GM21619 (cell line): ENCODE measurements at regions not wholly inside any gene's neighbourhood (a gene's known extent, or its start where the extent isn't known, plus 50 kb on each side); places are given as distances from the start of the nearest gene placed in this dataset.
"Not testable (repeated sequence)": the region's sequence is repeated elsewhere in the genome, so short reads cannot be mapped to it uniquely, and the experiment has no call there.

Source experiments
- ATAC-seq: cut with Tn5 transposase; IDR thresholded peaks from one replicate; pipeline ENCODE4 v1.9.1; 2021; ENCODE audit not compliant: unreplicated experiment

DNA sequence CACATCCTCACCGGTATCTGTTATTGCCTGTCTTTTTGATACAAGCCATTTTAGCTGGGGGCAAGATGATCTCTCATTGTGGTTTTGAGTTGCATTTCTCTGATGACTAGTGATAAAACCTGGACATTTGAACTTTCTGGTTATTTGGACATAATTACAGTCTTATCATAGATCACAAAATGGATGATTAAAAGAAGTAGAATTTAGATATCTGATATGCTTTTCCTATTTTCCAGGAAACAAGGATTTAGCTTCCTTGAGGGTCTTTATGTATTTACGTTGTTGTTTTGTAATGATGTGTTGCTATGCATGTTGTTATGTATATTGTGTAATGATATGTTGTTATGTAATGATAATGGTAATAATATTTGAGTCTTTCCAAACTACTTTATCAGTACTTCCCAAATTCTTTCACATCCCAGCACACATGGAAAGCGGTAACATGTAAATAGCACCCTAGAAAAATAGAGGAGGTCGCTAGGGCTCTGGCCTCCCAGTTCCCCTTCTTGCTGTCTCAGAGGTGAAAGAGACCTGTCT, 53.8 kb downstream of the GJD2 start:
- ATAC-seq: no peak

DNA sequence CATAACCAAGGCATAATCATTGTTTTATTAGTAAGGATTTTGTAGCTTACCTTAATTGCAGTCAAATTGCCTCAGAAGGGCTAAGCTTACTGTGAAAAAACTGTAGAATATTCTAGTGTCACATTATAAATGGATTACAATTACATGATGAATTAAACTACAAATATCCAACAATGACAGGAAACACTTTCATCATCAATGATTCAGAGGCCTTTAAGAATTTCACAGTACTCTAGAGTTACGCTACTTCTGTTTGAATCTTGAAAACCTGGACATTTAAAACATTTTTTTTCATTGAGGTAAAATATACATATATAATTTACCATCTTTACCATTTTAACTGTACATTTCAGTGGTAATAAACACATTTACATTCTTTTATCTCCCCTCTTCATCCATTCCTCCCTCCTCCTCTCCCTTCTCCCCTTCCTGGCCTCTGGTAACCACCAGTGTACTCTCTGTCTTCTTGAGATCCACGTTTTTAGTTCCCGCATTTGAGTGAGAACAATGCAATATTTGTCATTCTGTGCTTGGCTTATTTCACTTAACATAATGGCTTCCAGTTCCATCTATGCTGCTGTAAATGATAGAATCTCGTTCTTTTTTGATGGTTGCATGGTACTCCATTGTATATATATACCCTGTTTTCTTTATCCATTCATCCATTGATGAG, 54.7 kb downstream of the GJD2 start:
- ATAC-seq: no peak

DNA sequence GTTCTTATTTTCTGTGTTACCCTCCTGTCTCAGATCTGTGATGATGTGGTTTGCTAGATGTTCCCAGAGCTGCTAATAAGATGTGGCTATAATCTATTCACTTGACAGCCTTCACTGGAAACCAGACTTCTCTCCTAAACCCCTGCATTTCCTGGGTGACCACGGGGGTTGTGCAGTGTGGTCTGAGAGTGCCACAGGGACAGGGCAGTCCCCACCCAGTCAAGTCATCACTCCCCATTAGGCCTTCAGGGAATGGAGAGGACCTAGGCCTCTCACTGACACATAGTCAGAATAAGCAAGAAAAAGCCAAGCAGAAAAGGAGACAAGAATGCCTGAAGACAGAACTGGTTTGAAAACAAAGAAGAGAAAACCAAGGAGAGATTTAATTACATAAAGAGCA, 58.3 kb downstream of the GJD2 start:
- no peak for ATAC-seq

- ATAC-seq: no peak
Measured at GRCh38 chr15:34693053-34693744, 61.6 kb downstream of the GJD2 start.

GRCh38 chr15:34691034-34691433, 63.8 kb downstream of the GJD2 start:
- ATAC-seq: no peak

- ATAC-seq: no peak
Measured at GRCh38 chr15:34688699-34689098, 66.1 kb downstream of the GJD2 start.

GRCh38 chr15:34684351-34684750, 70.4 kb downstream of the GJD2 start:
- ATAC-seq: no peak

GRCh38 chr15:34682674-34683073, 72.1 kb downstream of the GJD2 start:
- ATAC-seq: no peak

DNA sequence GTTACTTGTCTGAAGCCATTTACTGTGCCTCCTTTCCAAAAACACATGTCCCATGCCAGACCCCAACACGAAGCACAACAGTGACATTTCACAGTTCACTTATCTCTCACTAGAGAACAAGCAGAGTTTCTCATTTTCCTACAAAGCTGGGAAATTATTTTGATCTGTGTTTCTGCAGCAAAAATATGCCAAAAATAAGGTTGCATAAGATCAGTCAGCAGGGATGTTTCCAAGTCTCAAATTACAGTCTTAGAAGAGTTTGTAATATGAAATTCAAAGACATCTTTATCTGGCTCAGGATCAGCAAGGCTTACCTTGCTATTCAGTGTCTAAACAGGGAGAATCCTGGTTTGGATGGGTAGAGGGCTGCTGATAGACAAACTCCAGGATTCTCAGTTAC, 75.5 kb downstream of the GJD2 start:
- ATAC-seq: no peak

- no peak for ATAC-seq
Measured at GRCh38 chr15:34673241-34673640, 81.6 kb downstream of the GJD2 start.

DNA sequence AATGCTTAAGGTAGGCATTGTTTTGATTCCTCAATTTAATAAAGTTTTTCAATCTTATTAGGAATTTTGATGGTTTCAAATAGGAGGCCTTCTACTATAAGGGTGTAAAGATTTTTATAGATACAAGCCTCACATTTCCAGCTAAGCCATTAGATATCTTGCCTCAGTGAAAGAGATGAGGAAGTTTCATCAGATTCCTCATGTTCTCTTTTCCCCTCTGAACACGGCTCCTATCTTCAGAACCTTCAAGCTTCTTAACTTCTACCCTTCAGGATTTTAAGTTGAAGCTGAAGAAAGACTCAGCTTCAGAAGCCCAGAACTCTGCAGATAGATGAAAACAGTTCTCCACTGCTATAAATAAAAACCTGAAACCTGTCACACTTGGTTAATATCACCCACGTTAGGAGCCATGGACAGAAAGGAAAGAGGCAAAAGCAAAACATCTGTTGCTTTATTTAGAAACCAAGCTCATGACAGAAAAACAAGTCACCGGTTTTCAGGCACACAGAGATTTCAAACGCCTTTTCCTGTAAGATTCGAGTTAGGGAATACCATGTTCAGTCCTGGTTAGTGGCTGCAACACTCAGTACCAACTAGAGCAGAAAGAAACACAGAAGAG, 82.2 kb upstream of the GOLGA8B start:
- no peak for ATAC-seq

DNA sequence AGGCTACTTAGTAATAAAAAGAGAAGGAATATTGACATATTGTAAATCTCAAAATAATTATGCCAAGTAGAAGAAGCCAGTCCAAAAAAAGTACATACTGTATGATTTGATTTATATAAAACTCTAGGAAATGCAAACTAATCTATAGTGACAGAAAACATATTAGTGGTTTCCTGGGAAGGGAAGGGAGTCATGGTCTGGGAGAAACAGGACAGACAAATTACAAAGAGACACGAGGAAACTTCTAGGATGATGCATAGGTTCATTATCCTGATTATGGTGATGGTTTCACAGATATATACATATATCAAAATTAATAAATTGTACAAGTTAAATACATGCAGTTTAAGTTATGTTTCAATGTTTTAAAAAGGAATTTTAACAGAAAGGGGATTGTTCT, 81.0 kb upstream of the GOLGA8B start:
- ATAC-seq: no peak

- ATAC-seq: no peak
Measured at GRCh38 chr15:34663101-34663500, 79.7 kb upstream of the GOLGA8B start.

- ATAC-seq: no peak
Measured at GRCh38 chr15:34659056-34659455, 75.6 kb upstream of the GOLGA8B start.

DNA sequence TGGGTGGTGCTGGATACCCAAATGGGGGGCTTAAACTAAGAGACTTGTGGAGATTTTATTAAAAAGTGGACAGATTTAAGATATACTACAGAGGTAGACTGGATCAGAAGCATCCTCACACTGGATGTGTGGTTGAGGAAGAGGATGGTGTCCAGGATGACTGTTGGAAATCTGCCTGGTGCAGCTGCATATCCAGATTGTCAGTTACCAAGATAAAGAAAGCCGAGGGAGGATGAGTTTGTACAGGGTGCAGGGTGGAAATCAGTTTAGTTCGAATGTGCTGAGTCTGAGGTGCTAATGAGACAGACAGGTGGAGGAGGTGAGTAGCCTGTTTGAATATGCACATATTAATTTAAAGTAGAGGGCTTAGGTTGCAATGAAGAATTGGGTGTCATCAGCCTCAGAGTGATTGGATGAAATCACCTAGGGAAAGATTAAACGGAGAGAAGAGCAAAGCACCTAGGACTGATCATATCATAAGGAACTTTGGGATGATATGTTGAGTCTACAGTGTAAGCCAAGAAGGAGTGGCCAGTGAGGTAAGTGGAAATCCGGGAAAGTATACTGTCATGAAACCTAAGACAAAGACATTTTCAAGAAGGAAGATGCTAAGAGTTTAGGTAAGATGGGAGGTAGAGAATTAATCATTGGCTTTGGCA, 74.1 kb upstream of the GOLGA8B start:
- ATAC-seq: no peak

GRCh38 chr15:34656005-34656796, 72.8 kb upstream of the GOLGA8B start:
- no peak for ATAC-seq

DNA sequence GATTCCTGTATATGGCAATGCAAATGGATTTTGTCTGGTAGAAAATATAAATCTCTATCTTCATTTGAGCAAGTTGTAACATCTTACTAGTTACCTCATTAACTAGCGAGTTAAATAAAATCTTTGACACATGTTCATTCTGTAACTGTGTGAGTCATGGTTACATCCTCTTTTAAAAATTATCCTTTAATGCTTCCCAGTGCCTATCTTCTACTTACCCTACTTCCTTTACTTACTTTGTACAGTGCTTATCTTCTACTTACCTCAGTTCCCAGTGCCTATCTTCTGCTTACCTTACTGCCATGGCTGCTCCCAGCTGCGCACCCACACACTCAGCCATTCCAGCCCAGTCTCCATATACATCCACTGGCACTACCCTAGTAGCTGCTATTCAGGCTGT, 71.9 kb upstream of the GOLGA8B start:
- no peak for ATAC-seq

DNA sequence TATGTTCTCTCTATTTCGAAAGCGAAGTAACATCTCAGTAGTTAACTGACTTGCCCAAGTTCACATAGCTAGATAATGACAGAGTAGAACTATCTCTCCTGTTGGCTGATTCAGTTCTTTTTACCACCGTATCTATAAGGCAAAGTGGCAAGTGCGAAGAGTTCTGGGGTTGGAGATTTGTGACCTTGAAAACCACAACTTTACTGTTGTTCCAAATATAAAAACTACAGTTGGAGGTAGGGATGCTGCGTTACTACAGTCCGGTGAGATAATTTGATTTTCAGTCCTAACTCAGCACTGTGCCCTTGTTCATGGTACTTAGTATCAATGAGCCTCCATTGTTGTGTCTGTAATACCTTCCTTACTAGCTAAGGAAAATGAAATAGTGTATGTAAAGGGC, 71.2 kb upstream of the GOLGA8B start:
- ATAC-seq: no peak

DNA sequence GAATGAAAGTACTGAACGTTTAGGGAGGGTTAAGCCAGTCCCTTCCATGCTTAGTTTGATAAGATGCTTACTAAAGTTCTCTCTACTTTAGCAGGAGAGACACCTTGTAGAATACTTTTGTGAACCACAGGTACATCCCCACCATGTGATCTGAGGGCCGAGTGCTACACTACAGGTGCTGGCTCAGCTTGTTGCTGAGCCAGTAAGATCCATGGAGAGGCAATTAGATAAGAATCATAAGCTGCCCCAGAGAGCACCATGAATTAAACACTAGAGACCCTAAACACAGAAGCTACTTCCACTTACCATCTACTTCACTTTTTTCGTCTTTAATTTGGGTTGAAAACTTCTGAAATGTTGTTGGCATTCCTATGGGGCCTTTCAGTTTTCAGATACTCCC, 70.5 kb upstream of the GOLGA8B start:
- no peak for ATAC-seq

DNA sequence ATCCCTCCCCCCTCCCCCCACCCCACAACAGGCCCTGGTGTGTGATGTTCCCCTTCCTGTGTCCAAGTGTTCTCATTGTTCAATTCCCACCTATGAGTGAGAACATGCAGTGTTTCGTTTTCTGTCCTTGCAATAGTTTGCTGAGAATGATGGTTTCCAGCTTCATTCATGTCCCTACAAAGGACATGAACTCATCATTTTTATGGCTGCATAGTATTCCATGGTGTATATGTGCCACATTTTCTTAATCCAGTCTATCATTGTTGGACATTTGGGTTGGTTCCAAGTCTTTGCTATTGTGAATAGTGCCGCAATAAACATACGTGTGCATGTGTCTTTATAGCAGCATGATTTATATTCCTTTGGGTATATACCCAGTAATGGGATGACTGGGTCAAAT, 69.9 kb upstream of the GOLGA8B start:
- ATAC-seq: not testable (repeated sequence)

DNA sequence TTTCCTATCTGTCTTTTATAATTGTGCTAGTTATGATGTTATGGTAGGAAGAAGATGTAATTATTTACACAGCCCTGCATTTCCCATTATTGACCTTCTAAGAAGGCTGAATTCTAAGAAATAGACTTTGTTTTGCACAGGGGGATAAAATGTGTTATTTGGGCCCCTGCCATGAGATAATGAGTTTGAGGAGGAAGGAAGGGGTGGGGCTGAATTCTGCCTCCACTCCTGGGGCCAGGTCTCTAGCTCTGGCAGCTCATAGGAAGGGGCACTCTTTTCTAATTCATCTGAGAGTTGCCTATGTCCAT, 69.2 kb upstream of the GOLGA8B start:
- ATAC-seq: no peak
